Suprapubic skin (tissue), 3 donors: ENCODE measurements at regions not wholly inside any gene's neighbourhood (a gene's known extent, or its start where the extent isn't known, plus 50 kb on each side); places are given as distances from the start of the nearest gene placed in this dataset.

ENCODE experiments used
- EP300 ChIP-seq: sonication (generic); formaldehyde crosslinking; IDR thresholded peaks from one replicate; pipeline ENCODE4 v1.6.1; 2017; ENCODE audit warnings: antibody characterized with exemption
- TF ChIP-seq, protein P1 (sequence below), 2 donors: fragments of 200-600 bp in 1 of 2; fragments of 450-650 bp in 1 of 2; sonication (generic) in 1 of 2; IDR thresholded peaks; one replicate each; pipeline ENCODE4 v1.5.1; 2016 to 2019; ENCODE audit warnings: antibody characterized with exemption in 2 of 2, mild to moderate bottlenecking in 1 of 2, moderate library complexity in 1 of 2

DNA sequence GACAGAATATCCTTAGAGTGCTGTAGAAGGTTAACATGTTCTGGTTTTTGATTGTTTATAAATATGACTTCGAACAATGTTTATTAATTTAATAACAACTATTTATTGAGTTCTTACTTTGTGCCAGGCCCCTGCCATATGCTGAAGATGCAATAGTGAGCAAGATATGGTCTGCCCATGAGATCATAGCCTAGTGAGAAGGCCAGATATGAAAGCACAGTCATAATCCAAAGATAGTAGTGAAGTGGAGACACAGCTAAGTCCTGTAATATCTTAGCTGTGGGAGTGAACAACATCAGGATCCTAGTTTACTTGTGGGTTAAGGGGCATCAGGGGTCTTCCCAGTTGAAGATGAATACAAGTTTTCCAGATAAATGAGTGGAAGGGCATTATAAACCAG is 189.4 kb upstream of the FBXO33 start:
- TF ChIP-seq, protein P1, sequence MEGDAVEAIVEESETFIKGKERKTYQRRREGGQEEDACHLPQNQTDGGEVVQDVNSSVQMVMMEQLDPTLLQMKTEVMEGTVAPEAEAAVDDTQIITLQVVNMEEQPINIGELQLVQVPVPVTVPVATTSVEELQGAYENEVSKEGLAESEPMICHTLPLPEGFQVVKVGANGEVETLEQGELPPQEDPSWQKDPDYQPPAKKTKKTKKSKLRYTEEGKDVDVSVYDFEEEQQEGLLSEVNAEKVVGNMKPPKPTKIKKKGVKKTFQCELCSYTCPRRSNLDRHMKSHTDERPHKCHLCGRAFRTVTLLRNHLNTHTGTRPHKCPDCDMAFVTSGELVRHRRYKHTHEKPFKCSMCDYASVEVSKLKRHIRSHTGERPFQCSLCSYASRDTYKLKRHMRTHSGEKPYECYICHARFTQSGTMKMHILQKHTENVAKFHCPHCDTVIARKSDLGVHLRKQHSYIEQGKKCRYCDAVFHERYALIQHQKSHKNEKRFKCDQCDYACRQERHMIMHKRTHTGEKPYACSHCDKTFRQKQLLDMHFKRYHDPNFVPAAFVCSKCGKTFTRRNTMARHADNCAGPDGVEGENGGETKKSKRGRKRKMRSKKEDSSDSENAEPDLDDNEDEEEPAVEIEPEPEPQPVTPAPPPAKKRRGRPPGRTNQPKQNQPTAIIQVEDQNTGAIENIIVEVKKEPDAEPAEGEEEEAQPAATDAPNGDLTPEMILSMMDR (IDR thresholded peaks at IDR 0.05) = no peak
- no peak for TF ChIP-seq EP300
